Nucleus accumbens (tissue), 56 donors: ENCODE measurements at regions not wholly inside any gene's neighbourhood (a gene's known extent, or its start where the extent isn't known, plus 50 kb on each side); places are given as distances from the start of the nearest gene placed in this dataset.
A peak's percentile ranks its signal among the peaks of the same experiment; 100 is the strongest.
"Not testable (repeated sequence)": the region's sequence is repeated elsewhere in the genome, so short reads cannot be mapped to it uniquely, and the experiment has no call there.

ENCODE experiments used
- DNase-seq, 56 donors: peaks; one replicate each; lab custom pipeline; 2025; lab: John Stamatoyannopoulos, UW

DNA sequence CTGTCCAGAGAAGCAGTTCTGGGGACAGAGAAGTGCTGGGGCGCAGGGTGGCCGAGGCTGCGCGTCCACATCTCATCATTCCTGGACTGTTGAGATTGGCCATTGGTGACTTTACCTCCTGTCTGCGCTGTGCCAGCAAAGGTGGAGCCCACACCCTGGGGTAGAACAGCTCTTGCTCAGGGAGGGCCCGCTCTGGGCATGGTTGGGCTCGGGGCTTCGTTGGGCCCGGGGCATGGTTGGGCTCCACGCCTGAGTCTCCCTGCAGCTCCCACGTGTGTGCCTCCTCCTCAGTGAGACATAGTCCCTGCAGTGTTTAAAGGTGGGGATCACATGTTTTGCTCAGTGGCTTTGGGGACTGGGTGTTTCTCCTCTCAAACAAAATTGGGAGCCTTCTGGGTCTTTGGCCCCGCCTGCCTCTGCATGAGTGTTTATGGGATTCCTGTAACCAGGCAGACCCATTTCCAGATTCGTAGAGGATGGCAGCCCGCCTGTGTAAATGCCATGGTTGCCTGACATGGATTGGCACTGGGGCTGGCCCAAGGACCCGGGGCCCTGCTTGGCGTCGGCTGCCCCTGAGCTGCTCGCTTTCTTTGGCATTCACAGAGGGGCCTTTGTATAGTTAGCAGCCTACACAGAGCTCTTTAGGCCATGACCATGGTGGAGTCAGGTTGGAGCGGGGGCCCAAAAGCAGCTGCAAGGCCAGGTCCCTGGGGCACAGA lies 104.6 kb downstream of the TLR5 start:
- peak in 1 of 56 donors; percentile 8 for DNase-seq

DNA sequence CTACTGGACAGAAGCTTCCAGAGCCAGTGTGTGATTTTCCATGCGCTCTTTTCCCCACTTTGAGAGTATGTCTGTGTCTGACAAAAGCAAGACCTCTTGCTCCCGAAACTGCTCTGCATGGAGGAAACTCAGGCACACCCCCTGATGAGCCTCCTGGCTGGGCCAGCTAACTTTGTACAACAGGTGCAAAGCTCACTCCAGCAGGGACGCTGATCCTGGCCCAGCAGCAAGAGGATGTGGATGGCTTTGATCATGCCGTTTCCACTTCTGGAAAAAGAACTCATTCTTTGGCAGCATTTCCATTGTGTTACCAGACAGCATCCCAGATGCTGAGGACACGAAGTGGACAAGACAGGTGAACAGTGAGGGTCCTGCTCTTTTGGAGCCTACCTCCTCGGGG lies 103.1 kb downstream of the TLR5 start:
- DNase-seq, result no peak

DNA sequence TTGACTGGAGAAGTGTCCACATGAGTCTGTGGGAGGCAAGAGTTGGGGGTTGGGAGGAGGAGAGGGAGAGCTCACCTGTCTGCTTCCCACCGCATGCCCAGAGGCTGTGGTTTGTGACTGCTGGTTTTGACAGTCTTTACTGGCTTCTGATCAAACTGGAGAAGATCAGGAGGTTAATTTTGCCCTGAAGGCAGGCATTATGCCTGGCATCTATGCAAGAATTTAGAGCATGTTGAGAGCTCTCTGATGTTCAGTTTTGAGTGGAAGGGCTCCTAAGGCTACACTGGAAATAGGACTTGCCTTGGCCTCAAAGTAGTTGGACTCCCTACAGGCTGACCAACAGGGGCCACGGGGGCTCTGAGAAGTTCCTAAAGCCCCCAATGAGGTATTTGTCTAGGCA lies 101.6 kb downstream of the TLR5 start:
- no peak for DNase-seq

DNA sequence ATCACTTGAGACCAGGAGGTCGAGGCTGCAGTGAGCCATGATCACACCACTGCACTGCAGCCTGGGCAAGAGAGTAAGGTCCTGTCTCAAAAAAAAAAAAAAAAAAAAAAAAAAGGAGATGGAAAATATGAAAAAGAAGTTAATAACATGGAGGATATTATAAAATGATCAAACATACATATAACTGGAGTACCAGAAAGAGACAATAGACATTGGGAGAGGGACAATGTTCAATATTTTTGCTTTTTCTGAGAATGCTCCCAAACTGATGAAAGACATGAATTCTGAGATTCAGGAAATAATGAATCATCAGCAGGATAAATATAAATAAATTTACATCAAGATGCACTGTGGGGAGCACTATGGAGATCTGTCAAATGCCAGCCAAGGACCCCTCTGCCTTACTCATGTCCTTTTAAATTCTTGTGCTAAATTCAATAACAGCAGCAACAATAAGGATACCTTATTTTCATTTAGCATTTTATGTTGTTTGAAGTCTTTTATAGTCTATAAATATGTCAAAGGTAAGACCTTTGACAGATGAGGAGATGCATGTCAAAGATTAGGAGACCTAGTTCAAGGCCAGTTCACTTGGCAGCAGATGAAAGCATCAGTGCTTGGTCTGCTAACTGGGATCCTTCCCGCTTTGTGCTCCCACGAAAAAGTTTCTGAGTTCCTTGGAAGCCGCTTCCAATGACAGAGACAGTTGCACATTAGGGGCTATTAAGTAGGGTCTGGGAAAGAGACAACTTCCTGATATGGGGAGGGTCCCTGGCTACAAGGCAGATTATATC lies 97.7 kb downstream of the TLR5 start:
- DNase-seq, result no peak

DNA sequence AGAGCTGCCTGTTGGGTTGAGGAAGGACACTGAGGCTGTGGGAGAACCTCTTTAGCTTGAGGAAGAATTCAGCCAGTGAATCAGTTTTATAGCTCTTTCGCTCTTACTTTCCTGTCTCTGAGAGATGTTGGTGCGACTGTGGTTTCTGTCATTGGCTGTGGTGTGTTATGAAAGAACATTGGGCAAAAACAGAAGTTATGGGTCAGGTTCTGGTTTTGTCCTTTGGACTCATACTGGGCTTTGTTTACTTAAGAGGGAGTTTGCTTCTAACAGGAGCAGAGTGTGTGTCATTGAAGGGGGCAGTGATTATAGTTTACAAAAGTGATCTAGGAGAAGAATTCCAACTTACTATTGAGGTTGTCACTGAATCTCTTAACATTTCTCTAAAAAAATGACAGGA lies 97.0 kb downstream of the TLR5 start:
- DNase-seq, result no peak

GRCh38 chr1:223046463-223046862 lies 96.6 kb downstream of the TLR5 start:
- DNase-seq, result not testable (repeated sequence)

GRCh38 chr1:223048026-223048425 lies 95.0 kb downstream of the TLR5 start:
- no peak for DNase-seq

DNA sequence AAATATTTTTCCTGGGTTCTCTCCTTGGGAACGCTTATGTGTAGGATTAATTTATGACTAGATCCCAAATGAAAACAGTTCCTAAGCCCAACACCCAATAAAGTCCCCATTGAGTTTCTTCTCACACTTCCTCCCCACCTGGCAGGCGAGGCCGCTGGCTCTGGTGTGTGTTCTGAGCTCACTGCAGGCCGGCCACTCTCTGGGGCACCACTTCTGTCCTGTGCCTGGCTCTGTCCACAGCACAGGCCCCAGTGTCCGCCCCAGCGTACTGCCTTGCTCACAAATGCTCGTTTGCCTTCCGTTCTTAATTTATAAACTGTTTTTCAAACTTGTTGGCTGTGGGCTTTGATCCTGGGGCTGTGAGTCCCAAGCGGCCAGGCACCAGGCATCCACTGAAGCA lies 90.6 kb downstream of the TLR5 start:
- DNase-seq, result no peak

GRCh38 chr1:223052931-223053330 lies 90.1 kb downstream of the TLR5 start:
- no peak for DNase-seq

GRCh38 chr1:223056802-223057201 lies 86.2 kb downstream of the TLR5 start:
- no peak for DNase-seq

- no peak for DNase-seq
Observed at GRCh38 chr1:223057569-223058093, 85.4 kb downstream of the TLR5 start.
